ENCODE measurements at regions not wholly inside any gene's neighbourhood (a gene's known extent, or its start where the extent isn't known, plus 50 kb on each side); places are given as distances from the start of the nearest gene placed in this dataset.

- TF ChIP-seq CTCF (IDR thresholded peaks at IDR 0.05; ENCODE audit: extremely low read depth in 1 of 2, insufficient read depth in 1 of 2, low read depth in 1 of 2, low read length in 2 of 2): no peak
- no peak for TF ChIP-seq POLR2A (IDR thresholded peaks at IDR 0.05; ENCODE audit: low read depth, low read length)
- no peak for TF ChIP-seq EZH2 (IDR thresholded peaks at IDR 0.05; ENCODE audit: borderline replicate concordance, low read depth, low read length, severe bottlenecking)
- no peak for TF ChIP-seq MAX (IDR thresholded peaks at IDR 0.05; ENCODE audit: insufficient read depth, insufficient read length)
- TF ChIP-seq POLR2AphosphoS5 (IDR thresholded peaks at IDR 0.05; ENCODE audit: insufficient read depth, low read depth, low read length): no peak
- TF ChIP-seq GATA2 (IDR thresholded peaks at IDR 0.05; ENCODE audit: insufficient read depth, insufficient read length, low read depth, low read length): no peak
Observed at GRCh38 chr1:222926566-222926965, 111.7 kb downstream of the DISP1 start.
